Colonic mucosa (tissue), 4 donors: ENCODE measurements at regions not wholly inside any gene's neighbourhood (a gene's known extent, or its start where the extent isn't known, plus 50 kb on each side); places are given as distances from the start of the nearest gene placed in this dataset.
A peak's percentile ranks its signal among the peaks of the same experiment; 100 is the strongest.

Experiments
- DNase-seq: peaks from one replicate; pipeline ENCODE4 v3.0.0-alpha.2; 2020
- H3K27ac ChIP-seq: fragments of 200-600 bp; one replicate; pipeline ENCODE4 v1.8.0; 2021
- H3K27me3 ChIP-seq: fragments of 200-600 bp; one replicate; pipeline ENCODE4 v1.8.0; 2021
- H3K36me3 ChIP-seq: fragments of 200-600 bp; one replicate; pipeline ENCODE4 v1.8.0; 2021
- H3K4me1 ChIP-seq: fragments of 200-600 bp; one replicate; pipeline ENCODE4 v1.8.0; 2021; ENCODE audit warnings: mild to moderate bottlenecking
- H3K4me3 ChIP-seq: fragments of 200-600 bp; one replicate; pipeline ENCODE4 v1.8.0; 2021
- H3K9ac ChIP-seq, 2 donors: one replicate each; pipeline ENCODE4 v1.7.0; 2013; ENCODE audit warnings: control low read depth in 2 of 2, low read depth in 2 of 2, low read length in 2 of 2
- H3K9me3 ChIP-seq: fragments of 200-600 bp; one replicate; pipeline ENCODE4 v1.8.0; 2021
- intact Hi-C: fragments of 100-400 bp; cut with DNase I; formaldehyde crosslinking; loops from one replicate; pipeline ENCODE4 v1.14.1; 2022
- TF ChIP-seq, protein P1 (sequence below): fragments of 200-600 bp; IDR thresholded peaks from one replicate; pipeline ENCODE4 v1.8.0; 2022; ENCODE audit warnings: antibody characterized with exemption, mild to moderate bottlenecking
- donor health status: healthy.
- donor health status: DM: no; HTN: no; CAD: no.
- donor health status: DM: no; HTN: no; CAD: no.

DNA sequence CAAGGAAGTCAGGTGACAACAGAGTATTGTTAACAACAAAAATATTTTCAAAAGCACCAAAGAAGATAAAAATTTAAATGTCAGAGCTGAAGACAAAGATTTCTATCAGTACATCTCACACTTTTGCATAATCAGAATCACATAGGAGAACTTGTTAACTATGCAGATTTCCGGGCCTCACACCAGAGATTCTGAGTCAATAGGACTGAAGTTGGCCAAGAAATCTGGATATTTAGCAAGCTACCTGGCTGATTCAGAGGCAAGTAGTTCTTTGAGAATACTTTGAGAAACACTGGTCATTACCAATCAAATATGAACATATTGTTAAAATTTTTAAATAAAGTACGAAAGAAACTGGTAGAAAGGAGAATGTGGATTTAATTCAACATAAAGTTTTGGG lies 80.5 kb upstream of the GLIS3 start:
- H3K36me3 ChIP-seq, result no peaks in the 10 kb centered on the region
- no peak for DNase-seq
- H3K27me3 ChIP-seq, result no peaks in the 10 kb centered on the region
- no peaks in the 10 kb centered on the region for H3K4me1 ChIP-seq
- no peak overlapping the region for H3K27ac ChIP-seq
- H3K9ac ChIP-seq, result no peak overlapping the region
- TF ChIP-seq, protein P1, sequence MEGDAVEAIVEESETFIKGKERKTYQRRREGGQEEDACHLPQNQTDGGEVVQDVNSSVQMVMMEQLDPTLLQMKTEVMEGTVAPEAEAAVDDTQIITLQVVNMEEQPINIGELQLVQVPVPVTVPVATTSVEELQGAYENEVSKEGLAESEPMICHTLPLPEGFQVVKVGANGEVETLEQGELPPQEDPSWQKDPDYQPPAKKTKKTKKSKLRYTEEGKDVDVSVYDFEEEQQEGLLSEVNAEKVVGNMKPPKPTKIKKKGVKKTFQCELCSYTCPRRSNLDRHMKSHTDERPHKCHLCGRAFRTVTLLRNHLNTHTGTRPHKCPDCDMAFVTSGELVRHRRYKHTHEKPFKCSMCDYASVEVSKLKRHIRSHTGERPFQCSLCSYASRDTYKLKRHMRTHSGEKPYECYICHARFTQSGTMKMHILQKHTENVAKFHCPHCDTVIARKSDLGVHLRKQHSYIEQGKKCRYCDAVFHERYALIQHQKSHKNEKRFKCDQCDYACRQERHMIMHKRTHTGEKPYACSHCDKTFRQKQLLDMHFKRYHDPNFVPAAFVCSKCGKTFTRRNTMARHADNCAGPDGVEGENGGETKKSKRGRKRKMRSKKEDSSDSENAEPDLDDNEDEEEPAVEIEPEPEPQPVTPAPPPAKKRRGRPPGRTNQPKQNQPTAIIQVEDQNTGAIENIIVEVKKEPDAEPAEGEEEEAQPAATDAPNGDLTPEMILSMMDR, result no peak
- intact Hi-C loops, result loop anchor here (5.0 kb wide), 1 partner anchor 257 kb away; no protein-coding TSS in a partner anchor
- no peak overlapping the region for H3K4me3 ChIP-seq
- H3K9me3 ChIP-seq, result no peaks in the 10 kb centered on the region

DNA sequence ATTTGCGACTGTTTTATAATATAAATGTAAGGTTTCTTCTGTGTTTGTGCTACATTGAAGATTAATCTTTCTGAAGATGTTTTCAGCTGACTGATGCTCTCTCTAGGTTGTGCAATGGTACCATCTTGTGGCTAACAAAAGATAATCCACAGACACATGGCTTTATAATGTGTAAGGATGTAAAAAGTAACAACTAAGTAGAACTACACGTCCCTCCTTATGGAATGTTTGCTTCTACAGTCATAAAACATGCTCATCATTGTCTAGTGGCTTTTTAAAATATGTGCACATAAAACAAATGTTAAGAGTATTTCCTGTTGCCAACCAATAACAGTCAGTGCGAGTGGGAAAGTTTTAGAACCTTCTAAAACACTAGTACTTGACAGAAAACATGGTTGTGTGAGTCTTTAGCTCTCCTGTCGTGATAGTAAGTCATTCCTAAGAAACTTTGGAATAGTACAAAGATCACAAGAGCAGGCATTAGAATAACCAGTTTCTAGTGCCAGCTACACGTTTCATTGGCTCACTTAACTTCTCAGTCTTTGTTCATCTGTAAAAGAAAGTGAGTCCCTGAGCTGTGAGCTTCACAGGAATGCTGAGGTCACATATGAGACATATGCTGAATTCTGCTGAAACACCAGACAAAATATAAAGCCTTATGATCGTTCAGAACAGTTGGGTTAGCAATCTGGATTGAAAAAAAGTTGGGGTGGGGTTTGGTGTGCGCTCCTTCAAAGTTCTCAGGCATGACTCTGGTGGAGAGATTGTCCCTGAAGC lies 75.7 kb upstream of the GLIS3 start:
- H3K9me3 ChIP-seq, result no peaks in the 10 kb centered on the region
- TF ChIP-seq, protein P1, result peak; percentile 33
- intact Hi-C loops, result no loop called here
- no peaks in the 10 kb centered on the region for H3K4me1 ChIP-seq
- H3K27me3 ChIP-seq, result no peaks in the 10 kb centered on the region
- H3K4me3 ChIP-seq, result no peak overlapping the region
- H3K27ac ChIP-seq, result no peak overlapping the region
- no peak overlapping the region for H3K9ac ChIP-seq
- no peak for DNase-seq
- H3K36me3 ChIP-seq, result no peaks in the 10 kb centered on the region

DNA sequence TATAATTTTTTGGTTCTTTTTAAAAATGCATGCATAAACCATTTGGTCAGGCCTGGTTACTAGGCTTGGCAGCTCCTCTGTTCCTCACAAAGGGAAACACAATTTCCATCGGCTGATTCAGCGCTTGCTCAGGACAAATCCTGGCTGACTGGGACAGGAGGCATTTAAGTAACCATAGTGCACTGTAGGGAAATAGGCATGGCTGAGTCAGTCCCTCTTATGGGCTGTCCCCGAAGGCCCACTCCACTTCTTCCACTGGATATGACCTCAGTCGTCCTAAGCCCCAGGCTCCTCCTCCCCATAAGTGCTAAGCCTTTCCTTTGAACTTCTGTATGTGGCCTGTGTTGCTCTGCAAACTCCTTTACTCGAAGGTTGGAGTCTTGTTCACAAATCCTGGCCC lies 71.2 kb upstream of the GLIS3 start:
- Histone ChIP-seq H3K4me3 (no peak overlapping the region), H3K36me3 (no peaks in the 10 kb centered on the region), H3K9ac (no peak overlapping the region), H3K27ac (no peak overlapping the region), H3K9me3 (no peaks in the 10 kb centered on the region), H3K4me1 (no peaks in the 10 kb centered on the region), H3K27me3 (no peaks in the 10 kb centered on the region)
- DNase-seq, result no peak
- TF ChIP-seq, protein P1, result no peak
- intact Hi-C loops, result no loop called here

- no peak for DNase-seq
- H3K4me1 ChIP-seq, result no peaks in the 10 kb centered on the region
- H3K4me3 ChIP-seq, result no peak overlapping the region
- H3K27me3 ChIP-seq, result no peaks in the 10 kb centered on the region
- intact Hi-C loops, result no loop called here
- no peak overlapping the region for H3K27ac ChIP-seq
- TF ChIP-seq, protein P1, result no peak
- H3K36me3 ChIP-seq, result no peaks in the 10 kb centered on the region
- no peaks in the 10 kb centered on the region for H3K9me3 ChIP-seq
- no peak overlapping the region for H3K9ac ChIP-seq
Observed at GRCh38 chr9:4370501-4370900, 70.6 kb upstream of the GLIS3 start.

GRCh38 chr9:4366591-4367330 lies 66.9 kb upstream of the GLIS3 start:
- DNase-seq, result peak; percentile 26
- TF ChIP-seq, protein P1, result peak; percentile 50
- Histone ChIP-seq H3K4me1 (no peaks in the 10 kb centered on the region), H3K4me3 (no peak overlapping the region), H3K9ac (no peak overlapping the region), H3K36me3 (no peaks in the 10 kb centered on the region), H3K27ac (no peak overlapping the region), H3K27me3 (no peaks in the 10 kb centered on the region), H3K9me3 (no peaks in the 10 kb centered on the region)
- intact Hi-C loops, result loop anchor here (5.0 to 10.0 kb wide), 2 partner anchors 49 to 632 kb away; no protein-coding TSS in a partner anchor
